ENCODE measurements at regions not wholly inside any gene's neighbourhood (a gene's known extent, or its start where the extent isn't known, plus 50 kb on each side); places are given as distances from the start of the nearest gene placed in this dataset.

DNA sequence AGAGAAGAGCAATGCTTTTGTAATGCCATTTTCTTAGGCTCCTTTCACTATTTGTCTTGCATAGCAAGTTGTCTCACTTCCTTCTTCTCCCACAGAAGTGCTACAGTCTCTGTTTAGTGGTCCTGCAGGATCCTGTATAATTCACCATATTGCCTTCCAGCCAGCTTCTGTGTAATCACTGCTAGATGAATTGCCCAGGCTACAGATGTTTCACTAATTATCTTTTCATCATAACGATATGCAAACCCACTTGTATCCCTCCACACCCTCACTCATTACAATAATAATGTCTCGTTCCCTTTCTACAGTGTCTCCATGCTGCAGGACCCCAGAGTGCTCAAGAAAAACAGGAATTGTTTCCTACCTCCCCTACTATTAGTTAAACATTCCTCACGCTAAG, 402.9 kb downstream of the TBL1XR1 start:
- no peak for DNase-seq (ENCODE audit: low read depth)

DNA sequence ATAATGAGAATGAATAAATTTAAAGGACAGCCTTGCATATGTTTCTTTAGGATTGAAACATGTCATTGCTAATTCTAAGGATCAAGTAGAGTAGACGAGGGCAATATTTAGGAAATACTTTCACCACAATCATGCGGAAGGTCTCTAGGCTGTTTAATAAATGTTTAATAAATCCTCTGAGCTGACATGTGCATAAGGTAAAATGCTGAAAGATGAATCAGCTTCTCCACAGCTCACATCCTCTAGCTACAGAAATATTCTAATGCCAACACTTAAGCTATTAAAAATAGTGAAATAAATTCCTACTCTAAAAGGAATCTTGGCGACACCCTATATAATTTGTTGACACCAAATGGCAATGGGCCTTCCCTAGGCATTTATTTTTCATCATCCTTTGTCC, 407.3 kb downstream of the TBL1XR1 start:
- no peak for DNase-seq (ENCODE audit: low read depth)

DNA sequence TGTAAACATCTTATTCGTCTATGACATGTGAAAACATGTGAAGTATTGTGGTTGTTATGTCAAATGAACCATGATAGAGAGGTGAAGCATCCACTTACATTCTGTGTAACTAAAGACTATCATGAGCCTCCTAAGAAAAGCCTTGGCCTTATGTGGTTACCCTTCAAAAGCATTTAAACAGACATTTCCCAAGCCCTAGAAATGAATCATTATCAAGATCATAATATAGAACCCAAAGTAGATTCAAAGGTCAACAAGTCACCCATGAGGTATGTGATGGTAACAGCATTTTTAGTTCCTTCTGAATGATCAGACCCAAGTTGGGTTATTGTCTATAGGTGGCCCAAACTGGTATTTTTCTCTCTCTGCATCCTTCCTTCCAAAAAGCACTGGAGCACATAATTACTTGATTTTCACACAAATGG, 408.0 kb downstream of the TBL1XR1 start:
- no peak for DNase-seq (ENCODE audit: low read depth)

DNA sequence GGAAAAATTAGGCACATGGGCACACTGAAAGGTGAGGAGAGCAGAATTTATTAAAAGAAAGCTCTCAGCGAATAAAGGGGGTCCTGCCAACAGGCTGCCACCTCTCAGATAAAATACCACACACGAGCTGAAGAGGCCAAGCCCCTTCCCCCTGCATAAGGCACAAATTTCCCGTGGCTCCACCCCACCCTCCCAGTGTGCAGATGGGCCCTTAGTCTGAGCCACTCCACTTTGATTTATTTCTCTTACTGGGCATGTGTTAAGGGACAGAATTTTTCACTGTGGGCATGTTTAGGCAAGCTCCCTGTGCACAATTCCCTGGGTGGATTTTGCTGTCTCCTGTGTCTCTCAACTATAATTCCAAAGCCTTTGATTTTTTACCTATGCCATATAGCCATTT, 409.8 kb downstream of the TBL1XR1 start:
- no peak for DNase-seq (ENCODE audit: low read depth)

DNA sequence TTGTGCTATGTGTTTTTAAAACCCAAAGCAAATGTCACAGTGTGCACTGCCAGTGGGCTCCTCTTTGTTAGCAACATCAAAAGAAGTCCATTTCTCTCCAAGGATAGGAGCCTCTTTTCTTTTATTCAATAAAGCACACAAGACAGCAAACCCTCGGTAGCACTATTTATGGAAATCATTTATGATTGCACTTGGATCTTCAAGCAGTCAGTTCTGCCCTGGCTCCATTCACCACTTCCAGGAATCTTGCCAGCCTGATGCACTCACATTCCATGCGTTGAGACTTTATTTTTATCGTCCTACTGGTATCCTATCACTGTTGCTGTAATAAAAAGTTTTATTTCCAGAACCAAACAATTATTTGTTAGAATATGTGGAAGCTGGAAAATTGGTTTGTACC, 412.1 kb downstream of the TBL1XR1 start:
- DNase-seq (ENCODE audit: low read depth), result no peak

DNA sequence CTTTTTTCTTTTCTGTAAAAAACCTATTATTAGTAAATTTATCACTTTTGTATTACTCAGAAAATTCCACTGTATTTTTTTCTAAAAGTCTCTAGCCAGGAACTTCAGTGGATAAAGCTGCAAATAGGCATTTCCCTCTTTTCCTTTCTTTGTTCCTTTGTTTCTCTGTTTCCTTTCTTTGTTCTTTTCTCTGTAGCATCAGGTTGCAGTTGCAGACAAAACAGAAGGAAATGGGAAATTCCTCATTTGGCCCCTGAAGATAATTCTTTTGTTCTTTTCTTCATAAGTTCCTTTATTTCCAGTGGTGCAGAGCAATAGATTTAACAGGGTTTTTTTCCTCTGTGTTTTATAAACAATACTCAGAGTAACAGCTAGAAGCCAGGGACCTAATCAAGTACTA, 416.5 kb downstream of the TBL1XR1 start:
- no peak for DNase-seq (ENCODE audit: low read depth)

DNA sequence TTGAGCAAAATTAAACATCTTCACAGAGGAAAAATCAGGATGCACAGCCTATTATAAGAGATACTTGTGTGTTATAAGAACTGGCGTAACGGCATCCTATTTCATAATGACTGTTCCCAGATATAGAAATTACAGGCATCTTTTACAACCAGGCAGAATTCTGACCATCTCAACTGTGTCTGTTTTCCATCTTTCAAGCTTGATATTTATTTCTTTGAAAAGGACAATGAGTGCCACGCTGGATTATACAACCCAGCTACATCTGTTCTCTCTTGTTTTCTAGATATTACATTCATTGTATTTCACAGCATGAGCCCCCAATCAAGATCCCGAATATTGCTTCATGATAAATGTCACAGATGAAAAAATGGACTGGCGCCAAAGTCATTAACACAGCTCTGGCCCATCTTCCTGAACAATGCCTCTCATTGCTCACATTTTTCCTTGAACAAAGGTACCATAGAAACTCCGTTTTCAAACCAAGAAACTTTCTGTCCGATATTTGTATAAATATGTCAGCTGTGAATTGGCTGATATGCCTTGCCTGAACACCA, 420.6 kb downstream of the TBL1XR1 start:
- DNase-seq (ENCODE audit: low read depth), result no peak

DNA sequence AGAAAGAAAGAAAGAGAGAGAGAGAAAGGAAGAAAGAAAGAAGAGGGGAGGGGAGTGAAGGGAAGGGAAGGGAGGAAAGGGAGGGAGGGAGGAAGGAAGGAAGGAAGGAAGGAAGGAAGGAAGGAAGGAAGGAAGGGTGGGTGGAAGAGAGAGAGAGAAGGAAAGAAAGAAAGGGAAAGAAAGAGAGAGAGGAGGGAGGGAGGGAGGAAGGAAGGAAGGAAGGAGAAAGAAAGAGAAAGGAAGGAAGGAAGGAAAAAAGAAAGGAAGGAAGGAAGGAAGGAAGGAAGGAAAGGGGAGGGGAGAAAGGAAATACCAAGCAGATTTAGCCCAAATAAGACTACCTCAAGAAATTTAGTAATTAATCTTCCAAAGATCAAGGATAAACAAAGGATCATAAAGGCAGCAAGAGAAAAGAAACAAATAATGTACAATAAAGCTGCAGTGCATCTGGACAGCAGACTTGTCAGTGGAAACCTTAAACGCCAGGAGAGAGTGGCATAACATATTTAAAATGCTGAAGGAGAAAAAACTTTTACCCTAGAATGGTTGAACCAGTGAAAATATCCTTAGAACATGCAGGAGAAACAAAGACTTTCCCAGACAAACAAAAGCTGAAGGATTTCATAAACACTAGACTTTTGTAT, 427.6 kb downstream of the TBL1XR1 start:
- DNase-seq (ENCODE audit: low read depth), result no peak

DNA sequence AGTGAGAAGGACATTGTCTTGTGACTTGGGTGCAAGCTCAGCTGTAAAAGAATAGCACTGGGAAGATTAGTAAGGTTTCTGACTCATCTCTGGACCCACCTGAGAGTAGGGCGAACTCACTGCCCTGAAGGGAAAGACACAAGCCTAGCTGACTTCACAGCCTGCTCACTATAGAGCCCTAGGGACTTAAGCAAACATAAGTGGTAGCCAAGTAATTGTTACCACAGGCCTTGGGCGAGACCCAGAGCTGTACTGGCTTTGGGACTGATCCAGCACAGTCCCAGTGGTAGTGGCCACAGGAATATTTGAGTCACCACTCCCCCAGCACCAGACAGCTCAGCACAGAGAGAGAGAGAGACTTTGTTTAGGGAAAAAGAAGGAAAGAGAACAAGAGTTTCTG, 429.9 kb downstream of the TBL1XR1 start:
- no peak for DNase-seq (ENCODE audit: low read depth)

DNA sequence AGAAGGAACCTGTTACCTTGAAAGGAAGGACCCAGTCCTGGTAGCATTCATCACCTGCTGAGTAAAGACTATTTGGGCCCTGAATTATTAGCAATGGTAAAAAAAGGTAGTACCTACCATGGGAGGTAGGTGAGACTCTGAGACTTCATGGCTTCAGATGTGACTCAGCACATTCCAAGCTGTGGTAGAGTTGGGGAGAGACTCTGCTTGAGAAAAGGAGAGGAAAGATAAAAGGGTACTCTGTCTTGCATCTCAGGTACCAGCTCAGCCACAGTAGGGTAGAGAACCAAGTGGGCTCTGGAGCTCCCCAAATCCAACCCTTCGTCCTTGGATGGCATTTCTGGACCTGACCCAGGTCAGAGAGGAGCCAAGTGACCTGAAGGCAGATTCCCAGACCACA, 430.4 kb downstream of the TBL1XR1 start:
- DNase-seq (ENCODE audit: low read depth), result no peak

DNA sequence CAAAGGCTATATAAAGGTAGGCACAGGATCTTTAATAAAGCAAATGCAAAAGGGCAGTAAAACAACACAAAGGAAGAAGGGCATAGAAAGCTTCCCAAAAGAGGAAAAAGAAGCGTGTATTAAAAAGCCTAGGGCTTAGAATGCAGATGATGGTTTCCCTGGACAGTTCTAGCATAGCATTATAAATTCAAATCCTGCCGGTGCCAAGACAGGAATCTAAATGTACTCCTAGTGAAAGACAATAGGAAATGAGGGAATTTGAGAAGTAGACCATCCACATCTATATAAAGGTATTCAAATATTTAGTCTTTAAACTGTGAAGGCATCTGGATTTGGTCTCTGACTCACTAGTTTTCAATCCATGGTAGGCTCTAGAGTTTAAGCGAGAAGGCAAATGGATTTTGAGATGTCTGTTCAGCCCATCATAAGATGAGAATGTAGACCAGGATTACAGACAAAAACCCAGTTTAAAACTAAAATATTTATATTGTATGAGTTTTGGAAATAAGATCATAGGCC, 431.8 kb downstream of the TBL1XR1 start:
- DNase-seq (ENCODE audit: low read depth), result no peak

DNA sequence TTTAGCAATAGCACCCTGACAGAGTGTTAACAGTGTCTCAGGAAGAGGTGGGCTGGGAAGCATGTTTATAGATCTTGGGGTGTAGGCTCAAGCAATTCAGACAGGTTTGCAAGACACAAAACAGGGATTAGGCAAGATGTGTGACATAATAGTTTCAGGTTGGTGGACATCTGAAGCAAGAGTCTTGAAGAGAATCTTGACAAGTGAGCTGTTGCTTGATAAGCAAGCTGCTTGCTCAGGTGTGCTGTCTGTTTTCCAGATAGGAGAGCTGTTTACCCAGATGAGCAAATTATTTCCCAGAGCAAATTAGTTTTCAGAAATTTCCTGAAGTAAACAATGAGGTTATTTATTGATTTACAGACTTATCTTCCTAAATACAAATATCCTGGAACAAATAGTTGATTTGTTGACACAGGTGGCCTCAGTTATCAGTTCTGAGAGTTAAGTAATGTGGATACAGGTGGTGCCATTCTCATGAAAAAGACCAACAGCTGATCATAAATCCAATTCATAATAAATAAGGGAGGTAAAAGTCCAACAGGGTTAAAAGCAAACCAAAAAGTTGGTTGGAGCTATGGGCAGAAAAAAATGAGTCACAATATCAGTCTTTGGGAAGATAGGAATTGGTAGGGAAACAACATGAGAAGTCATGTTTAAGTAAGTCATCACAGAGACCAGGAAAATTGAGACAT, 437.3 kb downstream of the TBL1XR1 start:
- DNase-seq (ENCODE audit: low read depth), result no peak

DNA sequence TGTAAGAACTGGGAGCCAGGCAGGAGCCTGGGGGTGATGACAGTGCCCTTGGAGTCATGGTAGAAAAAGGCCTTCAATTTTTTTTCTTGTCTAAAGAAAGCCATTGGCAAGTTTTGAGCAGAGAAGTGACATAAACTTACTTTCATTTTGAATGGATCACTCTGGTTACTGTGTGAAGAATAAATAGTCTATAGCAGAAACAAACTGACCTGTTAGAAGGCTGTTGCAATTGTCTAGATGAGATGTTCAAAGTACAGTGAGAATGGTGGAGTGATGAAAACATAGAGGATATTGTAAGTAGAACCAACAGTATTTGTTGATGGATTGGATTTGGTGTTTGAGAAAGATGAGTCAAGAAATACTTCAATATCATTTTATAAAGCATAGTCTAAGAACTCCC, 439.9 kb downstream of the TBL1XR1 start:
- no peak for DNase-seq (ENCODE audit: low read depth)

DNA sequence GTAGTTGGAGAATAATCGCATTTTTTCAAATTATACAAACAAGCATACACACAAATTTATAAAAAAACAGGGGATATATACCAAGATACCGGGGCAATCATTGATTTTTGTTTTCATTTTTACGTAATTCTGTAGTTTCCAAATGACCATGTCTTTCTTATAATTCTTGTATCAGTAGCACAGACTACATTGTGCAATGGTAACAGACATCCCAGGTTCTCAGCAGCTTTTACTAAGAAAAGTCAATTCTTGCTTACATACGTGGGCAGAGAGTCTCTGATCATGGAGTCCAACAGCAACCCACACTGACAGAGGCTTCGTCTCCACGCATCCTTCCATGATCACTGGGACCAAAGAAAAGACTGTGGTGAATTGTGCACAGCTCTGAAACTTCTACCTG, 441.3 kb downstream of the TBL1XR1 start:
- no peak for DNase-seq (ENCODE audit: low read depth)

DNA sequence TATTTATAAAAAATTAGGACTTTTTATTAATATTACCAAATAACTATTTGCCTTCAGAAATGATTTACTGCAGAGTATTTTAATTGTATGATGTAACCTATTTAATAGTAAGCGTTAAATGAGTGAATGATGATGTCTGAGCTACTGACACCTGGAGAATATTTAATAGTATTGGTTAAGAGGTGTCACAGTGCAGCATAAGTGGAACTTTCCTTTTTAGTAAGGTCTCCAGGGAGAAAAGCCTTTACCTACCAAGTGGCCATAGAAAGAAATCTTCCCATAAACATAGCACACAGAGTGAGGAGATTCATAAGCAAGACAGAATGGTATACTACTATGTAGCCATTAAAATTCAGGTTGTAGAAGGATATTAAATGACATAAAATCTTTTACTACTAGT, 441.7 kb downstream of the TBL1XR1 start:
- no peak for DNase-seq (ENCODE audit: low read depth)

DNA sequence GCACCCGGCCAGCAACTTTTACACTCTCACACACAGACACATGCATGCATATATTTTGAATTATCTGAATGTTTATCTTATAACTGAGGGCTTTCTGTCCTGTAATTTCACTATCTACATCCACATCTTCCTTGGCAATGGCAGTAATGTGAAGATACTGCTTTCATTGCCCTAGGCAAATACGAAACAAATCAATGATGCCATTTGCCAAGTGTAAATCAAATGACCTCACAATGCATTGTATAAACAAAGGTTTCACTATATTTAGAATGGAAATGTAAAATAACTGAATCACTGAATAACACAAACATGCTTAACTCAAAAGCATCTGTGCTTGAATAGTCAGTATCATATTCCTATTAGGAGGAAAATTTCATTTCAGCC, 455.6 kb downstream of the TBL1XR1 start:
- DNase-seq (ENCODE audit: low read depth), result no peak

DNA sequence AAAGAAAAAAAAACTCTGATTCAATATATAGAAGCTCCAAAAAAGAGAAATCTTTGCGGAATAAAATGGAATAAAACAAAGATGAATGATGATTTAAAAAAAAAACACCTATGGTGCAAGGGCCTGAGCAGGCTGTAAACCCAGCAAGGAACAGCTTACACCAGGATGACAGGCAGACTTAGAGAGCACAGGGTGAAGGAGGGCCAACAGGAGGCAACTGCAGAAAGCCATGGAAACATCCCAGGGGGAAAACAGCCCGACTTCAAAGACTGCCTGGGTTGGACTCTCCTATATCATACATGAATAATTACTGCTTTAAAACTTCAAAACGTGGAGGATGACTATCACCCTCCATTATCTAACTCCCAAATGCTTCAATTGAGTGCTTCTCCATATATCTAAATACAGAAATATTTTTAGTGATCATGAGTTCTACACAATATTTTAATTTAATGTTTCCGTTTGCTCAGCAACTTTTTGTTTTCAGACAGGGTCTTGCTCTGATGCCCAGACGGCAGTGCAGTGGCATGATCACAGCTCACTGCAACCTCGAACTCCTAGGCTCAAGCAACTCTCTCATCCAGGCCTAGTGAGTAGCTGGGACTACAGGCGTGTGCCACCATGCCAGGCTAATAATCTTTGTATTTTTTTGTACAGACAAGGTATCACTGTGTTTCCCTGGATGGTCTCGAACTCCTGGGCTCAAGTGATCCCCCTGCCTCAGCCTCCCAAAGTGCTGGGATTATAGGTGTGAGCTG, 456.2 kb downstream of the TBL1XR1 start:
- no peak for DNase-seq (ENCODE audit: low read depth)

DNA sequence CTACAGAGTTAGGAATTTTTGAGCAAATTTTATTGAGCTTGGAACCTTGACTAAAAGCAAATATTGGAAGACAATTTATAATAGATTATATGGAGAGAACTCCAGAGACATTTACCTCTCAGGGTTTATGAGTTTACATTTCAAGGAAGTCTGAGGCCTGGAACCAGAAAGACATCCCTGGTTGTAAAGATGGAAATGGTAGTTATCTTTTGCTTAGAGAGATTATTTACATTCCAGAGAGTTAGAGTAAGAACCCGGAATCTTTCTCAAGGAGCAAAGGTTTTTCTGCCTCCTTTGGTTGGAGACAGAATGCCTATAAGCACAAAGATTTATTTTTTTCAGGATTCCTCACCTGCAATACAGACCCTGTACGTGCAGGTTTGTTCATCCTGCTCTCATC, 458.1 kb downstream of the TBL1XR1 start:
- DNase-seq (ENCODE audit: low read depth), result no peak

DNA sequence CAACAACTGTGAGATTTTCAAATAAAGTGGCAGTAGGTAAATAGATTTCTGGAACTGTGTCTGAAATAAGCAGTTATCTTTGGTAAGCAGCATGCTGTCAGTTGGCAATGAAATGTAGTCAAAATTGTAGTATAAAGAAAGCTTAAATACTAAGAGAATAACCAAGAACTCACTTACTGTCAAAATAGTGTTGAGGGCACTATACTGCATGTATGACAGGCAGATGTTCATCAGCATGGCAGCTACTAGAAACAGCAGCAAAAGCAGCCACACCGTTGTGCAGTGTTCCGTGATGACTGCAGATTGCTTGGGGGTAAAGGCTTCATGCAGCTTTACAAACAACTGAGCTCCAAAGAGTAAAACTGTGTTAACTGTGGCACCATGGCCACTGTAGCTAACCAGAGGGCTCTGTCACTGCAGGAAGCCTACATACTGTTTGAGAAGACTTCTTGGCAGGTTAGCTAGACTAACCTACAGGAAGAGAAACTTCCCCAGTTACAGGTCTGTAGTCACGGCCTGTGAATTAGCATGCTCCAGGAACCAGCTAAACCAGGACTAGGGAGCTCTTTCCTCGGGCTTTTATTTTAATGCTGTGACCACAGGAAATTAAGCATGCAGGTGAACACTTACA, 459.7 kb downstream of the TBL1XR1 start:
- DNase-seq (ENCODE audit: low read depth), result no peak

DNA sequence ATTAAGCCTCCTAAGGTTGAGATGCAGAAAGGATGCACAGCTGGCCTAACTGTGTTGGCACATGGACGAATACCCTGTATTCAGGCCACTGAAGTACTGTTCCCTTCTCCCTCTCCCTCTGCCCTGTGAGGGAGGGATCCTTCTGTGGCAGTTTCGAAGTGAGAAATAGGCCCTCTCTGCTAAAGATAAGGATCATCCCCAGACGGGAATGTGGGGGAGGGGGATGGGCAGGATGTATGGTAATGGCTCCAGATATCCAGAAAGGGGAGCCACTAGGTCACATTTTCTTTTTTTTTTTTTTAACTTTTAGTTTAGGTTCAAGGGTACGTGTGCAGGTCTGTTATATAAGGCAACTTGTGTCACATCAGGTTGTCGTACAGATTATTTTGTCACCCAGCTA, 463.1 kb downstream of the TBL1XR1 start:
- DNase-seq (ENCODE audit: low read depth), result no peak

DNA sequence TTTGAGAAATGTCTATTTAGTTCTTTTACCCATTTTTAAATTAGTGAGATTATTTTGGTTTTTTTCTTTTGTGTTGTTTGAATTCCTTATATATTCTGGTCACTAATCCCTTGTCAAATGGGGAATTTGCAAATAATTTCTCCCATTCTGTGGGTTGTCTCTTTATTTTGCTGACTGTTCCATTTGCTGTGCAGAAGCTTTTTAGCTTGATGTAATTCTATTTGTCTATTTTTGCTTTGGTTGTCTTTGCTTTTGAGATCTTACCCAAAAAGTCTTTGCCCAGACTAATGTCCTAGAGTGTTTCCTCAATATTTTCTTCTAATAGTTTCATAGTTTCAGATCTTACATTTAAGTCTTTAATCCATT, 472.9 kb downstream of the TBL1XR1 start:
- DNase-seq (ENCODE audit: low read depth), result no peak

DNA sequence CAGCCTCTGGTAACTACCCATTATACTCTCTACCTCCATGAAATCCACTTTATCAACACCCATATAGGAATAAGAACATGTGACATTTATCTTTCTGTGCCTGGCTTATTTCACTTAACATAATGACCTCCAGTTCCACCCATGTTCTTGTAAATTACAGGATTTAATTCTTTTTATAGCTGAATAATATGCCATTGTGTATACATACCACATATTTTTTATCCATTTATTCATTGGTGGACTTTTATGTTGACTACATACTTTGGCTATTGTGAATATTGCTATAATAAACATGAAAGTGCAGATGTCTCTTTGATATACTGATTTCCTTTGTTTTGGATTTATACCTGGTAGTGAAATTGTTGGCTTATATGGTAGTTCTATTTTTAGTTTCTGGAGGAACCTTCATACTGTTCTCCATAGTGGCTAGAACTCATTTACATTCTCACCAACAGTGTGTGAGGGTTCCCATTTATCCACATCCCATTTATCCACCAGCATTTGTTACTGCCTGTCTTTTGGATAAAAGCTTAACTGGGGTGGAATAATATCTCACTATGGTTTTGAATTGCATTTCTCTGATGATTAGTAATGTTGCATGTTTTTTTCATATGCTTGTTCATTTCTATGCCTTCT, 473.4 kb downstream of the TBL1XR1 start:
- DNase-seq (ENCODE audit: low read depth), result no peak
